A172 (cell line): ENCODE measurements at regions not wholly inside any gene's neighbourhood (a gene's known extent, or its start where the extent isn't known, plus 50 kb on each side); places are given as distances from the start of the nearest gene placed in this dataset.
A peak's percentile ranks its signal among the peaks of the same experiment; 100 is the strongest.

Experiments used
- DNase-seq: peaks from one replicate; pipeline ENCODE4 v3.0.0-alpha.2; 2015; ENCODE audit warnings: low spot score

DNA sequence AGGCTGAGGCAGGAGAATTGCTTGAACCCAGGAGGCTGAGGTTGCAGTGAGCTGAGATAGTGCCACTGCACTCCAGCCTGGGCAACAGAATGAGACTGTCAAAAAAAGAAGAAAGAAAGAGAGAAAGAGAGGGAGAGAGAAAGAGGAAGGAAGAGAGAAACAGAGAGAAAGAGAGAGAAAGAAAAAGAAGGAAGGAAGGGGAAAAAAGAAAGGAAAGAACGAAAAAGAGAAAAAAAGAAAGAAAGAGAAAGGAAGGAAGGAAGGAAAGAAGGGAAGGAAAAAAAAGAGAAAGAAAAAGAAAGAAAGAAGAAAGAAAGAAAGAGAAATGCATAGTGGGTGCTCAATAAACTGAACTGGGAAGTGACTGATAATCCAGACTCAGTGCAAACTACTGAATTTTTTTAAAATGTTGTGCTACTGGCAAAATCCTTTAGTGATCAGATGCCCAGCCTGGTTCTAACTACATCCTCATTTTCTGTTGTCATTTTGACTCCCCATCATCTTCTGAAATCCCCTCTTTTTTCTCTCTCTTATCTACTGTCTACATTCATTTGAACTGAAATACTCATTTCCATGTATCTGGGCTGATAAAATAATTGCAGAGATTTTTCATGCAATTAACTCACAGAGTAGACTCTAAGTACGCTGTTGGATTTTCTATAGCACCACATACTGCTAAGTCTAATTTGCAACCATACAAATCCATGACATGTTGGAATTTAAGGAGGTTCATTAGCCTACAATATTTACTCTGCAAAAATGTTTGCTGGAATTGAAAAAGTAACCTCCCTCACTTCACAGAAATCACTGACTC, 85.3 kb upstream of the HIVEP1 start:
- no peak for DNase-seq

DNA sequence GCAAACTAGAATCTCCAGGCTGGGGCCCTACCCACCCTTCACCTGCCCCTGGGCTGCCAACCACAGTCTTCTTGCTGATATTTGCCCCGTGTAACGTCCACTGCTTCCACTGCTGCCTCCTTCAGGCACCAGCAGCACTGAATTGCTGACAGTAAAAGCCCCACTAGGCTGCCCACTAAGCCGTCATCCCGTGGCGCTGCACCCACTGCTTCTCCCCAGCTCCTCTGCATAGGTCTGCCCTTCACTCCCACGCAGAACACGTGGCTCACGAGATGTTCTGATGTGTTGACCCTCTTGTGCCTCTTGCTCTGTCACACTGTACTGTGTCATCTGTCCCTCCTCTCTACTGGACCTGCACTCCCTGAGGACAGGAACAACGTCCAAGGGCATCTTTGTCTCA, 86.3 kb upstream of the HIVEP1 start:
- no peak for DNase-seq

DNA sequence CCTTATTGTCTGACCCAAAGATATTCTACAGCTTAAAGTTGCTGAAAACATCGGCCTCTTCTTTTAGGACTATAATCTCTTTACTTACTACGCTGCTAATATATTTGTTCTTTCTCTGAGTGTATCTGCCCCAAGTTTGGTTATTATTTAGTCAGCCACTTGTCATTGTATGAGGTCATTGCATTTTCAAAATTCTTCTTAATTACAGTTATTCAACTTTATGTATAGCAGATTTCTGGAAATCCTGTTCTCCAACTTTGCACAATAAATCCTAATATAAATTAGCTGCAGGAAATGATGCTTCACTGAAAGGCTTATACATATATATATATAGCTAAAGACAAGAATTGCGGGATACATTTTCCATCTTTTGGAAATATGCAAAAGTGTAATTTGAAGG, 88.5 kb upstream of the HIVEP1 start:
- DNase-seq: no peak

DNA sequence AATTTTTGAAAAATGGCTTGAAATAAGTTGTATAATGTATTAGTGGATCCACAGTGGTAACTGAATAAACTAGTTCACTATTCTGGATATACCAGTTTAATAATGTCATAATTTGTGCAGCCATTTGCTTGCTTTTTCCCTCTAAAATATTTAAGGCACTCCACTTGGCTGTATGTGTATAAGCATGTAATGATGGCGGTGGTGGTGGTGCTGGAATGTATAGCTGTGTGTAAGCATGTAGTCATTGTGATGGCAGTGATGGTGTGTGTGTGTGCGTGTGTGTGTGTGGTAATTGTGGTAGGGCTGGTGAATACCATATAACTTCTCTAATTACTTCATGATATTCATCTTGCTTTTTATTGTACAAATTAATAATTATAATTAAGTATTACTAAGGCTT, 89.2 kb upstream of the HIVEP1 start:
- no peak for DNase-seq

DNA sequence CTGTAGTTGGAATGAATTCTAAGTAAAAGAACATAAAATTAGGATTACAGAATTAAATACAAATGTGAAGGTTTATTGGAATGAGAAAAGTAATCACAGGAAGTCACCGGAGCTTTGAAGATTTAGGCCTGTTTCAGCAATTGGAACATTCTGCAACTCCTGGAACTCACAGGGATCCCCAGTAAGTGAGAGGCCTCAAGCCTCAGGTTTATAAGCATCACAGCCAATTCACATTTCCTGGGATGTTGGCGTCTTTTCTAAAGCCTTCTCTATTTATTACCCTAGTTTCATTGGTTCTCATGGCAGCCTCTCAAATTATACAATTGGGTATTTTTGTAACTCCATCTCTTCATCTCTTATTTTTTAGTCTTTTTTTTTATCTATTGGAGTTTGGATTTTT, 90.4 kb upstream of the HIVEP1 start:
- no peak for DNase-seq

DNA sequence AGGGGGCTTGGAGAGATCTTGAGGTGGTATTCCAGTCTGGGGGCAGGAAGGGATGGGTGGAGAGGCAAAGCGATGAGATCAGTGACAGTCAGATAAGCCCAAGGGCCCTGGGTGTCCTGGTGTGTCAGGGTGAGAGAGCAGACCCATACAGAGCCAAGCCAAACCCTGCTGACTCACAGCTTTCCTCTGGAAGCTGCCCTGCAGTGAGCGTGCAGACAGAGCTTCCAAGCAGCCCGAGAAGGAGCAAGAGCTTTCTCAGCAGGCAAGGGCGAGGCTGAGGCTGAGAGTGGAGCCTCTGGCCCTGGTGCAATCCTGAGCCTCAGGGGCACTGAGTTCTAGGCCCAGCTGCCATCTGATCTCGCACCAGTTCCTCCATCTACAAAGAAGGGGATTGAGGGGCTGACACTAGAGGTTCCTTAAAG, 91.1 kb upstream of the HIVEP1 start:
- peak; percentile 89 for DNase-seq

DNA sequence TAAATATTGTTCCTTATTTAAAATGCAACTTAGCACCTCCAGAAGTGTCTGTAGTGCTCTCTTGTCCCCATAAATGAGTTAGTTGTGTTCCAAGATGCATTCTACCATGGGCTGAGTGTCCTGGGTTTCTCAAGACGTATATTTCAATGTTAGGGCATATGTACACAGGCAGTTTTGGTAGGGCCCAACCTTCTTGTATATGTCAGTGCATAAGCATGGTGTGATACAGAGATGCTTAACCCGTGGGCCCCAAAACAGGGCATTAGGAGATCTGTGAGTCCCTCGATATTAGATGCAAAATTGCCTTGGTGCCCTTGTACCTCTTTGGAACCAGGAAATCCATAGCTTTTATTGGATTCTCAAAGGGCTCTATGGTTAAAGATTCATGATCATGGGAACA, 91.5 kb upstream of the HIVEP1 start:
- DNase-seq: no peak

DNA sequence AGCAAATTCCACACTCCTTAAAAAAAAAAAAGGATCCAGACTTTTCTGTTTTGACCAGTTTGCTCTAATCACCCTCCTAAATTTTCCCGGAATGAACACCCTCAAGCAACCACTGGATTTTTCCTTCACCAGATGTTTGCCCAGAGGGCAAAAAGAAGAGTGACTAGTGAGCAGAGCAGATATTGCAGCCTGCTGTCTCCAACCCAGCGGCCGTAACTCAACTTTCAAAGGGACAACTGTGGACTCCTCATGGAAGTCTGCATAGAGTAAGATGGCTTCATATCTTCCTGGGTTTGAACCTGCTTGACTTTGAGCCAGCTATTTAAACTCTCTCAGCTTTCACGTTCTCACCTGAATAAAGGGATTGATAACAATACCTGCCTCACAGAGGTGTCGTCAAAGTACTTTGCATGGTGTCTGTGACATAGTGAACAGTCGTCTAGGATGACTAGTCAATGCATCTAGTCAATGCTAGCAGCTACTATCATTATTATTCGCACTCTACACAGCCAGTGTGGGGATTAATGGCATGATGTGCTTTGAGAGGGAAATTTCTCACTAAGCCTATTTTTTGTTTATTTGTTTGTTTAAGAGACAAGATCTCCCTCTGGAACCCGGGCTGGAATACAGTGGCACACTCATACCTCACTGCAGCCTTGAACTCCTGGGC, 92.2 kb upstream of the HIVEP1 start:
- no peak for DNase-seq

DNA sequence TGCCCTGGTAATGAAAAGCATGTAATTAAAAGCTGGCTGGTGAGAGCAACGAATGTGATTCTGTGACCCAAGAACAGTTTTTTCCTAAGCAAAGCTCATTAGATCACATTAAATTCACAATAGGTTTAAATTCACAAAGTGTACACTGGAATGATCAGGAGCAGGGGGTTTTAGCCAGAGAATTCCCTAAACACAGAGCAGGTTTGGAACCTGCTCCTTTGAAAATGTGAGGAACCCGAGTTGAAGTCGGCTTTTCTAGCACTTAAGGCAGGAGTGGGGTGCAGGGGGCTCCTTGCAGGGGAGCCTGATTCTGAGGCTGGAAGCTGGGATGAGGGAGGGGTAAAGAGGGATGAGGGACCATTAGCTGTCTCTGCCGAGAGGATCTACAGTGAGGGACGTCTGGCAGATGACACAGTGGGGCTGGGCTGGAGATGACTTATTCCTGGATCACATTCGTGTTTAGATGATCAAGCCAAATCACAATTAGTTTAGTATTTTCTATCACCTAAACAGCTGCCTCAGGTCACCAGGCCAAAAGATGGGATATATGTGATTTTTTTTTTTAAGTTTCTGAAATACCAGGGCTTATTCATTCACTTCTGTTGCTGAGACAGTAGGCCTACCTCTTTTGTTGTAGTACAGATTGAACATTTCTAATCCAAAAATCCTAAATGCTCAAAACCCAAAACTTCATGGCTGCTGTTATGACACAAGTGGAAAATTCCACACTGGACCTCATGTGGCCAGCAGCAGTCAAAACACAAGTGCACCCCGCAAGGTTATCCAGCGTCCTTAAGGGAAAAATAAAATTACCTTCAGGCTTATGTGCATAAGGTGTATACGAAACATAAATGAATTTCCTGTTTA, 93.1 kb upstream of the HIVEP1 start:
- DNase-seq: peak; percentile 3

DNA sequence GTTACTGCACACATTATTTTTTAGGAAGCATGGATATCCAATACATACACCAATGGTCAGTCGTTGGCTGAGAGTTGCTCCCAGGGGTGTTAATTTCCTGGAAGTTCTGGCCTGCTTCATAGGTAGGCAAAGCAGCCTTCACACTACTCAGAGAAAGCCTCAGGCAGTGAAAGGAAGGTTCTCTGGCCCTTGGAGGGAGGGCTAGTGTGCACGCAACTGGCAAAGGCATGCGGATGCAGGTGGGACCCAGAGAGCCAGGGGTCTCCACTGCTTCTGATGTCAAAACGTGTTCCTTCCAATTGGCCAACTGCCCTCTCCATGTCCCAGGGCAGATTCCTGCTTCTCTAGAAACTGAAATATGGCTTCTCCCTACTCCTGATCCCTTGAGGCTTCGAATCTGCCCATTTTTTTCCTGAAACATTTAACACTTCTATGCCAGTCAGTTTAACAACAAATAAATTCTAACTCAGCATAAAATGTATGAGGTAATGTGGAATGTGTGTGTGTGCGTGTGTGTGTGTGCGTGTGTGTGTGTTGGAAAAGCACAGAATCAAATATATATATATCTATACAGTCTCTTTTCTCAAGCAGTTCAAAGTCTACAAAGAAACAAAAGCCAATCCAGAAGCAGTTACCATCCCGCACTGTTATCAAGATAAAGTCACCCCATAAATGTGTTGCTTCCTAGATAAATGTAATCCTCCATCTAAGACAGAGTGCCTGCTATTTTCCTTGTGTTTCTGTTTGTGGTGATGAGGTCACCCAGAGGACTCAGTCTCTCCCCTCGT, 94.0 kb upstream of the HIVEP1 start:
- peak; percentile 76 for DNase-seq

DNA sequence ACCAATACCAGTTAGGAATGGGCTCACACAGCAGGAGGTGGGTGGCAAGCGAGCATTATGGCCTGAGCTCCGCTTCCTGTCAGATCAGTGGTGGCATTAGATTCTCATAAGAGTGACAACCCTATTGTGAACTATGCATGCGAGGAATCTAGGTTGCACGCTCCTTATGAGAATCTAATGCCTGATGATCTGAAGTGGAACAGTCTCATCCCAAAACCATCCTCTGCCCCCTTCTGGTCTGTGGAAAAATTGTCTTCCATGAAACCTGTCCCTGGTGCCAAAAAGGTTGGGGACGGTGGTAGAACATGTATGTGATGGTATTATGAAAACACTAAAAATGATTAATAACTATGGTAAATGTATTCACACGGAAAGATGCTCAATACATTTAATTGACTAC, 99.7 kb upstream of the HIVEP1 start:
- DNase-seq: peak; percentile 4

DNA sequence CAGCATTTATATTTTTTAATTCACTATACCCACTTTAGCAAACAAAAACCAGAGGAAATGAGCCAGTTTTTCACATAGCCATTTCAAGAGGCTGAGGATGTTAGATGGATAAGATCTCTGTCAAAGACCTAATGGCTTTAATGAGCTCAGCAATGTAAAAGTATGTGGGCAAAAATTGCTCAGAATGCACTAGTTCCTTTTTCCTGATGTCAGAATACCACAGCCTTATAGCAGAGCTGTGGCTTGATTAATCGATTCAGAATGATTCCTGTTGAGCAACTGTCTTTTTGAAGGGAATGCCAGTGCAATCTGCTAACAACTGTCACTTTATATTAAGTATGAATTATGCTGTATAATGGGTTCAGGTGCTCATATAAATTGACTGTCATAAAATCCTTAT, 100.6 kb upstream of the HIVEP1 start:
- DNase-seq: no peak

DNA sequence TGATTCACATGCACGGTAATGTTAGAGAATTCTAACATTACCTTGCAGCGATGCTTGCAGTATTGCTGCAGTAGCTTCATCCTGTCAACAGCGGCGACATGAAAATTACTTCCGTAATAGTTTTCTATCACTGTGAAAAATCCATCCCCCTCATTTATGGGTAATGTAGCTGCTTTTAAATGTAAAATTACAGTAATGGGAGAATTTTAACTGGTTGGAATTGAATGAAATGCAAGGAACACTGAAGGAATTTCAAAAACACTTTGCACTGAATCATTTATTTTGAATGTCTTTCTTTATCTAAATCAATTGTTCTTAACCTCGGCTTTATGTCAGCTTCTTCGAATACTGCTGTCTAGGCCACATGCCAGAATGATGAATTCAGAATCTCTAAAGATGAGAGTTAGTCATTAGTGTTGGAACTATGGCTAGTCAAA, 102.4 kb upstream of the HIVEP1 start:
- DNase-seq: peak; percentile 26

DNA sequence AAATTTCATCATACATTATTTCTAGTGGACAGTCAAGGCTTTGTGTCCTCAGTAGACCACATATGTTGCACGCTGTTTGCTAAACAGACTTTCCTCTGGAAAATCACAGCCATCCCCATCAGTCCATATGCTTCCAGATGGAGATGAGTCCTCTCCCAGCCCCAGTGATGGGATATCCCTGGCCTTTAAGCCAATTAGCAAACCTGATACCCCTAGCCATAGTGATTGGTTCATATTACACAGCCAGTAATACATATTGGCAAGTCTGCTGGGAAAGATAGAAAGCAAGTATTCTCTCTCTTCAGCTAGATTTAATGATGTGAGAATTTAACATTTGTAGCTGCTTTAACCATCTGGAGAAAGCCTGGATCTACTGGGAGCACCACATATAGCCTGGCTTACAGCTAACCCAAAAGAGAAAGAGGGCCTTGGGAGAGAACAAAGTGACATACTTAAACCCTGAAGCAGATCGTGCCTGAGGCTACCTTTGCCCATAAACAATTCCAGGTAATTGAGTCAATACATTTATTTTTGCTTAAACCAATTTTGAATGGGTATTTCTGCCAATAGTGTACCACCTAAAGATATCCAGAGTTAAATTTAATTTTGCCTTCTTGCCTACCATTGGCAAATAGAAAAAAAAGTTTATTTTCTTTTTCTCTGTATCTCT, 103.5 kb upstream of the HIVEP1 start:
- DNase-seq: no peak

DNA sequence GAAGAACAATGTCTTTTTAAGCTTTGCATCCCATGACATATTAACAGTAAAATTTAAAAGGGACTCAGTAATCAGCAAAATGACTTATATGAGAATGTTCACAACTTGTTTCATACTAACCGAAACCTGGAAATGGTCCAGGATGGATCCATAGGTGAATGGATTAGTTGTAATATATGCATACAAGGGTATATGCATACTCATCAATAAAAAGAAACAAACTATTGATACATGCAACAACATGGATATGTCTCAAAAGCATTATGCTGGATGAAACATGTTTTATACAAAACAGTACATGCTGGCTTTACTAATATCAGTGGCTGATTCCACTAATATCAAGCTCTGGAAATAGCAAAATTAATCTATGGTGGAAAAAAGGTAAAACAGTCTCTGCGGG, 108.5 kb upstream of the HIVEP1 start:
- DNase-seq: no peak

DNA sequence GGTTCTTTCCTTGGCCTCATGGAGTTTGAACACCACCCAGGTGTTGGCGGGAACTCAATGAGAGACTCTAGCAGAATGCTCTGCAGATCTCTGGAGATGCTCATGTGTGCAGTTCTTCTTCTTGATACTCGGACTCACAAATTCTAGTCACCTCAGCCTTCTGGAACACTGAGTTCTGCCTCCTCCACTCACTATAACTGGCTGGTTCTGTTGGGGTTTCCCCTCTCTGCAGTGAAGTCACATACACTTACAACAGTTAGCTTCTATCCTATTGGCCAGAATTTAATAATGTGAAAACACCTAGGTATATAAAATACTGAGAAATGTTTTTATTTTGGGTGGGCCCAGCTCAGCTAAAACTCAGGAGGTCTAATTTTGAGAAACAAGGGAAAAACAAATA, 109.6 kb upstream of the HIVEP1 start:
- DNase-seq: no peak

DNA sequence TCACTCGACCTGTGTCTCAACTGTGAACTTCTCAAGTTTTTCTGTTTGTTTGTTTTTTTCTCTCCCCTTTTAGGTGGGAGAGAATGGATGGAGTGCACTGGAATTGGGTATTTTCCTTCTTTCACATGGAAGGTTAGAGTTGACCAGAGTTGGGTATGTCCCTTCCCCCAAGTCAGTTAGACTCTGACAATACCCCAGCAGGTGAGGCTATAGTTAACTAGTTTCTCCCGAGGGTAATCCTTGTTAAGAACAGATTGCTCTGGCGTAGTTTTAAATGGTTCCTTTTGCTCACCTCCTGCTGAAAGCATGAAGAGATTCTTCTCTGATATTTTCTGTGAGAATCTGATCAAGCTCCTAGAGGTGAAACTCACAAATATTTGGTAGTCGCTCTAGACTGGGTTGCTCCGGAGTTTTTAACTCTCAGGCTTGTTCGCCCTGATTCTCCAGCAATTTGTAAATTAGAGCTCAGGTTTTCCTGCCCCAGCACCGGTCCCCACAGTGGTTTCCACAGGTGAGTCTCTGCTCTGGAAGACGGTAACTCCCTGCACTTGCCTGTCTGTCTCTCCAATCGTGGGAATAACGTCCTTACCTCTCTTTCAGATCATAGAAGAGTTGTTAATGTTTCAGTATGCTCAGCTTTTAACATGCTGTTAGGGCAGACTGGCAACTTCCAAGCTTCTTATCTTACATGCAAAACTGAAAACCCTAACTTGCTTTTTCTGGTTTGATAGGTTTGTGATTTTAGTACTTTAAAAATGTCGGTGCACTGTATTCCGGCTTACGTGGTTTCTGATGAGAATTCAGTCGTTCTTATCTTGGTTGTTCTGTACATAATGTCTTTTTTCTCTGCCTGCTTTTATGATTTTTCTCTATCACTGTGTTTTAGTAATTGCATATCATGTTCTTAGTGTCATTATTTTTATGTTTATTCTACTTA, 111.2 kb upstream of the HIVEP1 start:
- DNase-seq: no peak

DNA sequence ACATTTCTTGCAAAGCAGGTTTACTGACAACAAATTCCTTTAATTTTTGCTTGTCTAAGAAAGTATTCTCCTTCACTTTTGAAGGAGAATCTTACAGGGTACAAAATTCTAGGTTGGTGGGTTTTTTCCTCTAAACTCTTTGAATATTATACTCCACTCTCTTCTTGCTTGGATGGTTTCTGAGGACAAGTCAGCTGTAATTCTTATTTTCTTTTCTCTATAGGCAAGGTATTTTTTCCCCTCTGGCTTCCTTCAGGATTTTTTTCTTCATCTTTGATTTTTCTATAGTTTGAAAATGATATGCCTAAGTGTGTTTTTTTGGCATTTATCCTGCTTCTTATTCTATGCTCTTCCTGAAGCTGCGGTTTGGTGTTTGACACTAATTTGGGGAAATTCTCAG, 112.5 kb upstream of the HIVEP1 start:
- DNase-seq: no peak

DNA sequence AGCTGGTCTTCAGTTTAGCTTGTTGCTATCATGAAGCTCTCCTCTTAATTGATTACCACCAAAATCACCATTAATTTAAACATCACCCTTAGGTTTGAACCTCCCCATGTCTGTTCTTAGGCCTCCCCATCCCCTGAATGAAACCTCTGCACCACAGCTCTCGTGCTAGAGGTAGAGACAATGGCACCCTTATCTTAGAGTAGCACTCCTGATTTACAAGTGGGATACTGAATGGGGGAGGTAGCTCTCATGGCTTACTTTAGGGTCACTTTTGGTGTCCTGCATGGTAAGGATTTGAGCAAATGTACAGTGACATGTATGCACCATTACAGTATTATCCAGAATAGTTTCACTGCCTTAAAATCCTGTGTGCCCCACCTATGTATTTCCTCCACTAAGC, 115.6 kb upstream of the ADTRP start:
- DNase-seq: no peak

DNA sequence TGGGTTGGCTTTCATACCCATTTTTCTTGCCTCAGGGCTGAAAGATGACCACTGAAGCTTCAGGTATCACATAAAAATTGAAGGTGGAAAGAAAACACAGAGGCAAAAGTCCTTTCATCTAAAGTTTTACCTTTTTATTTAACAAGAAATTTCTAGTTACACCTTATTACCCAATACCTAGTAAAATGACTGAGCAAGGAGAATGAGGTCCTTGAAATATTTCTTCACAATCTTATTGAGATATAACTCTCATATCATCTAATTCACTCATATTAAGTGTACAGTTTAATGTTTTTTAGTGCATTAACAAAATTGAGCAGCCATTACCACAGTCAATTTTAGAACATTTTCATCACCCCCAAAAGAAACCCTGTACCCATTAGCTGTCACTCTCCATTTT, 112.9 kb upstream of the ADTRP start:
- no peak for DNase-seq
